ENCODE measurements at regions not wholly inside any gene's neighbourhood (a gene's known extent, or its start where the extent isn't known, plus 50 kb on each side); places are given as distances from the start of the nearest gene placed in this dataset.

GRCh38 chr6:22349051-22349450 is 52.2 kb upstream of the PRL start:
- Histone ChIP-seq H3K9ac (no peak overlapping the region), H3K4me2 (ENCODE audit: unreplicated experiment) (no peak overlapping the region), H3K9me3 (ENCODE audit: low read depth) (no peaks in the 10 kb centered on the region), H3K27ac (no peak overlapping the region), H3K9me2 (ENCODE audit: insufficient read depth) (no peaks in the 10 kb centered on the region), H2AFZ (no peak overlapping the region), H3F3A (ENCODE audit: insufficient read depth) (no peaks in the 10 kb centered on the region), H3K4me3 (no peak overlapping the region), H3K36me3 (ENCODE audit: low read depth) (no peaks in the 10 kb centered on the region), H3K4me1 (ENCODE audit: insufficient read depth) (no peaks in the 10 kb centered on the region), H3K79me2 (ENCODE audit: insufficient read depth) (no peaks in the 10 kb centered on the region), H4K20me1 (ENCODE audit: insufficient read depth) (no peaks in the 10 kb centered on the region), H3K27me3 (replicated peaks; ENCODE audit: insufficient read depth) (no peaks in the 10 kb centered on the region)
- 83 to 96% methylated on average over 13 of the region's 13 CpGs for WGBS, 2 experiments (ENCODE audit: low coverage in 1 of 2, low lambda C conversion rate in 2 of 2, missing lambda C conversion rate in 2 of 2)
- TF ChIP-seq EZH2 (IDR thresholded peaks at IDR 0.05; ENCODE audit: insufficient read depth, poor library complexity, severe bottlenecking) (no peak), EZH2phosphoT487 (IDR thresholded peaks at IDR 0.05; ENCODE audit: insufficient read depth, low read depth) (no peak)
- no peak for DNase-seq
- in situ Hi-C loops (cut with MboI) = no loop called here

DNA sequence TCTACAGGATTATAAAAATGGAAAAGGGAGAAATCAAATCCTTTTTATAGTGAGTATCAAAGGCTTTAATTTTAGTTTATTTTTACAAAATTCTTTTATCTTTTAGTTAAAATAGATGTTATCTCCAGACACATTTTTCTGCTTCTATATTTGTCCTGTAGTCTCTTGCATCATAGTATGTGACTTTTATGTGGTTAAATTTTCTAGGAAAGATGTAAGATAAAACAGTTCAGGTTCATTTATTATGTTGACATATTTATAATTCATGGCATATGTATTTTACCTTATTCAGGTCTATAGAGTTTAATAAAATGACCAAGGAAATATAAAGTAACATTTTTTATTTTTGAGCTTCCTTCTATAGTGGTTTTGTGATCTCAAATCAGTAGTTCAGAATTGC is 52.7 kb upstream of the PRL start:
- no peak overlapping the region for H3K4me3 ChIP-seq
- H4K20me1 ChIP-seq (ENCODE audit: insufficient read depth) = no peaks in the 10 kb centered on the region
- no peaks in the 10 kb centered on the region for H3K79me2 ChIP-seq (ENCODE audit: insufficient read depth)
- H3K9me3 ChIP-seq (ENCODE audit: low read depth) = no peaks in the 10 kb centered on the region
- H3K9ac ChIP-seq = no peak overlapping the region
- no peaks in the 10 kb centered on the region for H3K9me2 ChIP-seq (ENCODE audit: insufficient read depth)
- no peak overlapping the region for H3K4me2 ChIP-seq (ENCODE audit: unreplicated experiment)
- H3K4me1 ChIP-seq (ENCODE audit: insufficient read depth) = no peaks in the 10 kb centered on the region
- no peak for DNase-seq
- no peak overlapping the region for H2AFZ ChIP-seq
- in situ Hi-C loops (cut with MboI) = no loop called here
- no peaks in the 10 kb centered on the region for H3F3A ChIP-seq (ENCODE audit: insufficient read depth)
- H3K27me3 ChIP-seq (replicated peaks; ENCODE audit: insufficient read depth) = no peaks in the 10 kb centered on the region
- H3K36me3 ChIP-seq (ENCODE audit: low read depth) = no peaks in the 10 kb centered on the region
- no peak overlapping the region for H3K27ac ChIP-seq
- TF ChIP-seq EZH2phosphoT487 (IDR thresholded peaks at IDR 0.05; ENCODE audit: insufficient read depth, low read depth) = no peak
- no peak for TF ChIP-seq EZH2 (IDR thresholded peaks at IDR 0.05; ENCODE audit: insufficient read depth, poor library complexity, severe bottlenecking)

GRCh38 chr6:22350109-22350508 is 53.3 kb upstream of the PRL start:
- 0 to 6% methylated on average over 1 of the region's 1 CpG for WGBS, 2 experiments (ENCODE audit: low coverage in 1 of 2, low lambda C conversion rate in 2 of 2, missing lambda C conversion rate in 2 of 2)
- H3K4me2 ChIP-seq (ENCODE audit: unreplicated experiment) = no peak overlapping the region
- H3F3A ChIP-seq (ENCODE audit: insufficient read depth) = no peaks in the 10 kb centered on the region
- no peak overlapping the region for H3K9ac ChIP-seq
- no peaks in the 10 kb centered on the region for H3K9me3 ChIP-seq (ENCODE audit: low read depth)
- H2AFZ ChIP-seq = no peak overlapping the region
- H3K27me3 ChIP-seq (replicated peaks; ENCODE audit: insufficient read depth) = no peaks in the 10 kb centered on the region
- no peaks in the 10 kb centered on the region for H3K36me3 ChIP-seq (ENCODE audit: low read depth)
- TF ChIP-seq EZH2 (IDR thresholded peaks at IDR 0.05; ENCODE audit: insufficient read depth, poor library complexity, severe bottlenecking) (no peak), EZH2phosphoT487 (IDR thresholded peaks at IDR 0.05; ENCODE audit: insufficient read depth, low read depth) (no peak)
- no peaks in the 10 kb centered on the region for H4K20me1 ChIP-seq (ENCODE audit: insufficient read depth)
- in situ Hi-C loops (cut with MboI) = no loop called here
- DNase-seq = no peak
- H3K9me2 ChIP-seq (ENCODE audit: insufficient read depth) = no peaks in the 10 kb centered on the region
- H3K79me2 ChIP-seq (ENCODE audit: insufficient read depth) = no peaks in the 10 kb centered on the region
- H3K4me3 ChIP-seq = no peak overlapping the region
- no peaks in the 10 kb centered on the region for H3K4me1 ChIP-seq (ENCODE audit: insufficient read depth)
- H3K27ac ChIP-seq = no peak overlapping the region

DNA sequence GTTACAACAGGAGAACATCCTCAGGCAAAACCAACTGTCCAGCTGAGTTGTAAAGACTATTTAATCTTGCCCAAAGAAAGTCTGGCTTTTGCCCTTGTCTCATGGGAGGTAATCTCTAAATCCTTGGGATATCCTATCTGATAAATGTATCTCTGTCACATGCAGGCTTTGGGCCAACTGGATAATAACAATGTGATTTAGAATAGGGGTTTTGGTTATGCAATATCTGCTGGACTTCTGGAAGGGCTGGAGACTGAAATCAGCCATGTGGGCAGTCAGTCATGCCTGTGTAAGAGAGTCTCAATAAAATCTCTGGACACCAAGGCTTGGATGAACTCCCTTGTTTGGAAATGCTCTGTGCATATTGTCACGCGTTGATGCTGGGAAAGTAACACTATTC is 56.3 kb upstream of the PRL start:
- no peak overlapping the region for H3K4me3 ChIP-seq
- H3K4me2 ChIP-seq (ENCODE audit: unreplicated experiment) = no peak overlapping the region
- no peak for DNase-seq
- no peaks in the 10 kb centered on the region for H3K36me3 ChIP-seq (ENCODE audit: low read depth)
- H3K79me2 ChIP-seq (ENCODE audit: insufficient read depth) = no peaks in the 10 kb centered on the region
- H3F3A ChIP-seq (ENCODE audit: insufficient read depth) = no peaks in the 10 kb centered on the region
- no peak overlapping the region for H3K27ac ChIP-seq
- H3K4me1 ChIP-seq (ENCODE audit: insufficient read depth) = no peaks in the 10 kb centered on the region
- no peak for TF ChIP-seq EZH2phosphoT487 (IDR thresholded peaks at IDR 0.05; ENCODE audit: insufficient read depth, low read depth)
- no peak for TF ChIP-seq EZH2 (IDR thresholded peaks at IDR 0.05; ENCODE audit: insufficient read depth, poor library complexity, severe bottlenecking)
- H4K20me1 ChIP-seq (ENCODE audit: insufficient read depth) = no peaks in the 10 kb centered on the region
- H3K27me3 ChIP-seq (replicated peaks; ENCODE audit: insufficient read depth) = no peaks in the 10 kb centered on the region
- WGBS, 2 experiments (ENCODE audit: low coverage in 1 of 2, low lambda C conversion rate in 2 of 2, missing lambda C conversion rate in 2 of 2) = 78 to 89% methylated on average over 2 of the region's 2 CpGs
- in situ Hi-C loops (cut with MboI) = no loop called here
- no peak overlapping the region for H2AFZ ChIP-seq
- H3K9me2 ChIP-seq (ENCODE audit: insufficient read depth) = no peaks in the 10 kb centered on the region
- H3K9me3 ChIP-seq (ENCODE audit: low read depth) = no peaks in the 10 kb centered on the region
- H3K9ac ChIP-seq = no peak overlapping the region

GRCh38 chr6:22356362-22356940 is 59.6 kb upstream of the PRL start:
- DNase-seq = no peak
- TF ChIP-seq EZH2phosphoT487 (IDR thresholded peaks at IDR 0.05; ENCODE audit: insufficient read depth, low read depth) (no peak), EZH2 (IDR thresholded peaks at IDR 0.05; ENCODE audit: insufficient read depth, poor library complexity, severe bottlenecking) (no peak)
- Histone ChIP-seq H3F3A (ENCODE audit: insufficient read depth) (no peaks in the 10 kb centered on the region), H3K4me3 (no peak overlapping the region), H3K9ac (no peak overlapping the region), H3K4me1 (ENCODE audit: insufficient read depth) (no peaks in the 10 kb centered on the region), H3K36me3 (ENCODE audit: low read depth) (no peaks in the 10 kb centered on the region), H3K79me2 (ENCODE audit: insufficient read depth) (no peaks in the 10 kb centered on the region), H3K9me3 (ENCODE audit: low read depth) (no peaks in the 10 kb centered on the region), H3K27me3 (replicated peaks; ENCODE audit: insufficient read depth) (no peaks in the 10 kb centered on the region), H3K9me2 (ENCODE audit: insufficient read depth) (no peaks in the 10 kb centered on the region), H4K20me1 (ENCODE audit: insufficient read depth) (no peaks in the 10 kb centered on the region), H3K27ac (no peak overlapping the region), H3K4me2 (ENCODE audit: unreplicated experiment) (no peak overlapping the region), H2AFZ (no peak overlapping the region)
- in situ Hi-C loops (cut with MboI) = no loop called here
- WGBS, 2 experiments (ENCODE audit: low coverage in 1 of 2, low lambda C conversion rate in 2 of 2, missing lambda C conversion rate in 2 of 2) = 74 to 75% methylated on average over 11 to 22 of the region's 28 CpGs

All from GM23248 (cell line).